Central memory CD4-positive, alpha-beta T cell (primary cell): ENCODE measurements at regions not wholly inside any gene's neighbourhood (a gene's known extent, or its start where the extent isn't known, plus 50 kb on each side); places are given as distances from the start of the nearest gene placed in this dataset.
A peak's percentile ranks its signal among the peaks of the same experiment; 100 is the strongest.

Experiments used
- DNase-seq: peaks from one replicate; pipeline ENCODE4 v3.0.0; 2022

DNA sequence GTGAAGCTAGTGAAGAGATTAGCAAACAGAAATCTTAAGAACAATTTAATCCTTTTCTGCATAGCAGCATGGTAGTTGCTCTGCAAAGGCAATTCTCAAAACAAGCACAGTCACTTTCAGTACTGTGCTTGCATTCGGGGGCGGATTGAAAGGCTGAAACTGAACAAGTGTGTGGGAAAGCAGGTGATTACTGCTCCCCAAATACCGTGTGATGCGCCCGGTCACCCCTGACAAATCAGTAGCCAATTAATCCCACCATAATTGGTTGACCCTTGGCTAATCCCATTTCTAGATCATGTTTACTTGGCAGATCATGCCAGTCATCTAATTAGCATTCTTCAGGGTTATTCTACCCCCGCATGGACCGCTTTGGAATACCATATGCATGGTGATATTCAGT, 76.5 kb upstream of the ADRB1 start:
- DNase-seq: no peak

DNA sequence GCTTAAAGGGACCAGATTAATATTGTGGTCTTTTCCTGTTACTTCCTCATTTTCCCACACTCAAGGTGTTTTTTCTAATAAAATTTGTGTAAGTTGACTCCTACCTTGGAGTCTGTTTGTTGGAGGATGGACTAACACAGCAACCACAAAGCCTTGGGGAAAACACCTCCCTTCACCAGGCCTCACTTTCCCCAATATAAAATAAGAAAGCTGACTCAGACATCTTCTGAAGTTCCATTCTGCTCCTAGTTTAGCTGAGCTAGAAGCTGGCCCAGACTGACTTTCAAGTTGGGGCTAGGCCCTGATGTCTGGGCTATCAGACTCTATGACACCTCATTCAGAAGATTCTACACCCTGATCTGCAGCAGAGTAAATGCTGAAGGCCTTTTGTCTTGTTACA, 73.0 kb upstream of the ADRB1 start:
- DNase-seq: no peak

DNA sequence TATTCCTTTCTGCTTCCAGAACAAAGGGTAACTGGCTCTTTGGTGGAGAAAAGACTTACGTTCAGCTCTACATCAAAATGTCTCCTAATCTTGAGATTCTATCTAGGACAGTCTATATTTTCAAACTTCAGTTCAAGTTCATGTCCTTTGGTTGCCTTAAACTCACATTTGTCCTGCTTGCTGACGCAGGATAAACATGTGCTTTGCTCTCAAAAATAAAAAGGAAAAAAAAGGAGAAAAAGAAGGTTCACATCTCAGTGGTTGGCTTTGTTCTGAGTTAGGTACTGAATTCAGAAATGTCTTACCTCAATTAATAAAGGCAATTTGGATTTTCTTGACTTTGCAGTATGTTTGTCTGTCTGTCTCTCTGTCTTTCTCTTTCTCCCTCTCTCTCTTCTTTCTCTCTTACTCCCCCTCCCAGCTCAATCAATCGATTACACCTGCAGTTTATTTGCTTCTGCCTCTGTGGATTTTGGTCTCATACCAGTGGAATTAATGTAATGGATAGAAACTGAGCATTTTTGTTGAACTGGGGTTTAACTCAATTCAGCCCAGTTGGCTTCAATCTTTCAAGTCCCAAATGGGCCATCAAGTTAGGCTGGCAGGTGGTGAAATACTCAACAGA, 72.2 kb upstream of the ADRB1 start:
- no peak for DNase-seq

DNA sequence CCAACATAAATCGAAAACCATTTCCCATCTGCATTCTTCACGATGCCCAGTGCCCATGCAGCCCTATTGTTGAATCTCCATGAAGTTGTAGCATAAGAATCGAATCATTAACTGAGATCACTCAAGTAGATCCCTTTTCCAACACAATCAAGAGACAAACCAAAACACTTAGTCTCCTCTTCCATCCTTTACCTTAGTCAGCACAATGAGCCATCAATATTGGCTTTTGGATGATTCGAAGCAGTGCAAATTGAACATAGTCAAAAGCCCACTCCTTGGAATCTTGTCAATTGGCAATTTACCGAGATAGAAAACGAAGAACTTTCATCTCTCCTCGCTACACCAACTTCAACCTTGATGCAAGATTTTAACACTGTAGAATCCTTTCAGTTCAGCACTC, 66.5 kb upstream of the ADRB1 start:
- no peak for DNase-seq

DNA sequence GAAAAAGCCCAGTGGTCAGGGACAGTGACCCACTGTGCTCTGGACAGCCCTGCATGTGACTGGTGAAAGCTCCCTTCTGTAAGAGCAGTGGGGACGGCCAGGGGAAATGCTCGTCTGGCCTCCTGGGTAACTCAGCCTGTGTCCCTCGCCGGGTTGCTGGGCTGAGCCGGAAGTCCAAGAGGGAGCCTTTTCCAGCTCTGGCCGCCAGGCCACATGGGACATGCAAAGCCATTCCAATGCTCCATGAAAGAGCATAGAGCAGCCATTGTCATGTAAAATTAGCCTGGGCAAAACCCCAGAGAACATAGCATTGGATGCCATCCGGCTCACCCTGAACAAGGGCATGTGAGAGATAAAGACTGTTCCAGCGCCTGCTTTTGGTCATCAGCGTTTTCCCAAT, 64.9 kb upstream of the ADRB1 start:
- no peak for DNase-seq

DNA sequence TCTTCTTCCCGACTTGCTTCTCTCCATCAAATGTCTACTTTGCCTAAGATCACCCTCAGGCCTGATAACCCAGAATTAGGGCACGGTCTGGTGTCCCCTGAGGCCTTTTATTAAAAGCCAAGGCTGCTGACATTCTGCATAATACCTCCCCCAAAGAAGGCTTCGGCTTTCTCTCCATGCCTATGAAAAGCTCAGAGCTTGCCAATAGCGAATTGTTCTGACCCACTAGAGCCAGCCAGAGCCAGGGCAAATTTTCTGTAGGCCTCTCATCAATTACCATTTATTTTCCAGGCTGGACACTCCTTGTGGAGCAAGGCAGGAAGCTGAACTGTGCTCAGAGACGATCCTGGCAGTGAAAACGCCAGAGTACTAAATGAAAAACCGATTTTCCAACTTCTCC, 64.3 kb upstream of the ADRB1 start:
- no peak for DNase-seq

DNA sequence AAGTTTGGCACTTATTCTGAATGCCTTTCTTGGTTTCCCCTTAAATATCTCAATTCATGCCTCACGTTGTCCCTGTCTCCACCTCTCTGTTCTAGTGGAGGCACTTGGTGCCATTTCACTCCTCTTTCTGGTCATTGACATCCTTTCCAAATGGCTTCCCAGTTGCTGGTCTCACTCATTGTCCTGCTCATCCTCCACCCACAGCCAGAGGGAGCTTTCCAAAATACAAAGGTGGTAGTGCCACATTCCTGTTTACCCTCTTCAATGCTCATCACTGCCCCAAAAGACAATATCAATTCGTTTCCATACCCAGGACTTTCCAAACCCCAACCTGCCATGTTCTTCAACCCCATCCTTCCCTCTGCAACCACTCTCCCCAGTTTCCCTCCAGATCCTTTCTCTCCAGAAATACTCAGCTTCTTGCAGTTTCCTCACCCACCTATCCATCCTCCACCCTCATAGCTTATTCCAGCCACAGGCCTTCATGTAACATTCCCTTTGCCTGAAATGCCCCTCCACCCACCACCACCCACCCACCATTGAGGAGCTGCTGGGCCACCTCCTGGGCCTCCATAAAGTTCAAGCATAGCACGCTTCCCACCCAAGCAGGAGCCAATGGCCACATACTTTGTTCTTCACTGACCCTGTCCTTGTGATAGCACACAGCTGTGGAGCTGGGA, 63.1 kb upstream of the ADRB1 start:
- DNase-seq: no peak

DNA sequence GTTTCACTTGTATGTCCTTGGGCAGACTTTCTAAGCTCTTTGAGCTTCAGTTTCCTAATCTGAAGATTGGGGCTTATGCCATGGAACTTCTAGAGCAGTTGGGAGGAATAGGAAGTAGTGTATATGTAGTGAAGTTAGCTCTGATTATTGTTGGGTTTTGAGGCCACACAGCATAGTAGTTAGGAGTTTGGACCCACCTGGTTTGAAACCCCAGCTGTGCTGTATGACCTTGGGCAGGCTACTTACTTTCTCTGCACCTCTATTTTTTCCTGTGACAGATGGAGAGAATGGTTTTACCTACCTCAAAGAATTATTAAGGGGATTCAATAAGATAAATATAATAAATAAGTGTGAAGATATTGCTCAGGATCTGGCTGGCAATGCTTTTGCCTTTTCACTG, 61.4 kb upstream of the ADRB1 start:
- no peak for DNase-seq

DNA sequence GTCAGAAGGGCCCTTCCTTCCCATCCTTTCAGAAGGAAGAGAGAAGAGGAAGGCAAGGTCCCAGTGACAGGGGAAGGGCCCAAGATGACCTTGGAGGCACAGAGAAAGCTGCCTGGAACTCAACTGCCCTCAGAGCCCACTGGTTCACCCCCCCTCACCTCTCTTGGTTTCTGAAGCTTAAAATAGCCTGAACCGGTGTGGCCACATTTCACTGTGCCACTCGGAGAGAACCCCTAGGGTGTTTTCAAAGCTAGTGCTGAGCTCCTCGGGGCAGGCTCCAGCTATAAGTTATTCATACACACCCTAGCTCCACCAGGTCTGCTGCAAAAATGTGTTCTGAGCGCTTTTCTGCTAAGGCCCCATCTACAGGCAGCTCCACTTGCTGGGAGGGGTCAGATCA, 60.9 kb upstream of the ADRB1 start:
- DNase-seq: no peak

DNA sequence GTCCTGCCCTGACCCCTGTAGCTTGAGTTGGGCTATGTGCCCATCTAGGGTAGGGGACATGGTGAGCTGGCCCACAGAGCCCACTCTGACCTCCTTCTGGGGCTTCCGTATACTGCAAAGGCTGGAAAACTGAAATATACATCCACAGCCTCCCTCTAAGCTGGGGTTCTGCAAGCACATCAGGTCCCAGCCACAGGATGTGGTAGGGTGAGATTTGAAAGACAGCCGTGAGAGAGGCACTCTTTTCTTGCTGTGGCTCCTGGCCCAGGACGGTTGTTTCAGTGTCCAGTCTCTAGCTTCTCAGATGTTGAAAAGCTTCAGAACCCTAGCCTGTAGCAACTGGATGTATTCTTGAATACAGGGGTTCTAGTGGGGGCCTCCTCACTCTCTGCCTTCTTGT, 60.1 kb upstream of the ADRB1 start:
- peak; percentile 10 for DNase-seq

DNA sequence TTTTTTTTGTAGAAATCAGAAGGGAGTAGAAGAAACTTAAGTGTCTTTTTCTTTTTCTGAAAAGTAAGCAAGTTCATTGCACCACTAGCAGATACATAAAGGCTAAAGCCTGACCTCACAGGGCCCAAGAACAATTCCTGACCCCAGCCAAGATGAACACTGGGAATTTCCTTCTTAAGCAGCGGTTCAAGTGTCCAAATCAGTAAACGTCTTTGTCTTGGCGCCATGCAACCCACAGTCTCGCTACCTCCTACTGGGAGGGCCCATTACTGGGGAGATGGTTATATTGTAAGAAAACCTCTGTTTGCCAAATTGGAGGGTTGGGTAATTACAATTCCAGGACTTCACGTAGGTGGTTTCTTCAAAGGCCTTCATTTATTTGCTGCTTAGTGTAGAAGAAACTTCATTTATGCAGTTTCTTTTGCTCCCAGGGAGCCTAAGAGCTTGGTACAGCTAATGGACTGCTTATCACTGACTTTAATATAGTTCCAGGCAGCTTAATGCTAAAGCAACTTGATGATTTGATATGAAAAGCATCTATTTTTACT, 58.3 kb upstream of the ADRB1 start:
- DNase-seq: no peak

DNA sequence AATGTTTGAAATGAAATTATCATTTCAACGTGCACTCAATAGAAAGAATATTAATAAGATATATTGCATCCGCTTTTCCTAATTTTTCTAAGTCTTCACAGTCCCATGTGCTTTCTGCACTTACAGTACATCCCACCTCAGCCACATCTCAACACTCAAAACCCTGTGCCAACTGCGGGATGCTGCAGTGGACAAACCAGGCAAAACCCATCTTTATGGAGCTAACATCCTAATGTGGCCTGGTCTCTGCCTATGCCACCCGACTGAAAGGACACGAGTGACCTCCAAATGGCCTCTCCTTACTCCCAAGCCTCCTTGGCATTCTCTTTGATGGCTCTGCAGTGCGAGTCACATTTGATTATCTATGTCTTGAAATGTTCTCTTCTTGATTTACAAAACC, 57.4 kb upstream of the ADRB1 start:
- no peak for DNase-seq

DNA sequence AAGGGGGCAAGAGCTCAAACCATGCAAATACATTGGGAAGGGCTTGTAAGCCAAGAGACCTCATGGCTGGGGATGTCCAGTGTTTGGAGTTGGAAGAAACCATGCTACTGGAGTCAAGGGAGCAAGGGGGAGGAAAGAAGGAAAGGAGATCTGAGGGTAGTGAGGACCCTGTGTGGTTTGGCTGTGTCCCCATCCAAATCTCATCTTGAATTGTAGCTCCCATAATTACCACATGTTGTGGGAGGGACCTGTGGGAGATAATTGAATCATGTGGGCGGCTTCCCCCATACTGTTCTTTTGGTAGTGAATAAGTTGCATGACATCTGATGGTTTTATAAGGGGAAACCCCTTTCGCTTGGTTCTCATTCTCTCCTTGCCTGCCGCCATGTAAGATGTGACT, 56.5 kb upstream of the ADRB1 start:
- no peak for DNase-seq

DNA sequence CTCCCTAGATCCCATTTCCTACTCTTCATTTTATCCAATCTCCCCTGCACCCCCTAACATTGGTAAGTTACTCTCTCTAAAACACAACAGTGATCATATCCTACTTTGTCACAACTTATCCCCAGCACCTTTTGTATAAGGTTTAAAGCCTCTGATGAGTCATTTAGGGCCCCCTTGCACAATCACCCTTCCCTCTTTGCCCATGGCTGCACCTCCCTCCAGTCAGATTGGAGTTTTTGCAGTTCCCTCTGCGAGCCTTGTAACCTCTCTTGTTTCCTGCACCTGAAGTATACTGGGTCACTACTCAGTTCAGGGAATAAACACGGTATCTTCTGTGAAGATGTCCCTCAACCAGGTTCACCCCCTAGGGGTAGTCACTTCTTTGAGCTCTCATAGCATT, 55.9 kb upstream of the ADRB1 start:
- no peak for DNase-seq

DNA sequence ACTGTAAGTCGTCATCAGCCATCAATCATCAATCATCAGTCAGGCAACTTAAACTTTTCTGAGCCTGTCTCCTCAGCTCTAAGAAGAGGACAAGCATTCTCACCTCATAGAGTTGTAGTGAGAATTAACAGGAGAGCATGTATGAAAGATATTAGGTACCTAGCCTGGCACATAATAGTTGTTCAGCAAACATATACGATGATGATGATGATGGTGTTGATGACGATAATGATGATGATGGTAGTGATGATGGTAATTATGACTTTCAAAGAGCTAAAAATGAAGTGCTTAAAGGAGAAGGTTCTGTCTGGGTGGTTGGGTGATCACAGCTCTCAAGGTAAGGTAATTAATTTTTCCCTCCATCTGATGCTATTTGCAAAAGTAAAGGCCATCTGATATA, 55.1 kb upstream of the ADRB1 start:
- no peak for DNase-seq

DNA sequence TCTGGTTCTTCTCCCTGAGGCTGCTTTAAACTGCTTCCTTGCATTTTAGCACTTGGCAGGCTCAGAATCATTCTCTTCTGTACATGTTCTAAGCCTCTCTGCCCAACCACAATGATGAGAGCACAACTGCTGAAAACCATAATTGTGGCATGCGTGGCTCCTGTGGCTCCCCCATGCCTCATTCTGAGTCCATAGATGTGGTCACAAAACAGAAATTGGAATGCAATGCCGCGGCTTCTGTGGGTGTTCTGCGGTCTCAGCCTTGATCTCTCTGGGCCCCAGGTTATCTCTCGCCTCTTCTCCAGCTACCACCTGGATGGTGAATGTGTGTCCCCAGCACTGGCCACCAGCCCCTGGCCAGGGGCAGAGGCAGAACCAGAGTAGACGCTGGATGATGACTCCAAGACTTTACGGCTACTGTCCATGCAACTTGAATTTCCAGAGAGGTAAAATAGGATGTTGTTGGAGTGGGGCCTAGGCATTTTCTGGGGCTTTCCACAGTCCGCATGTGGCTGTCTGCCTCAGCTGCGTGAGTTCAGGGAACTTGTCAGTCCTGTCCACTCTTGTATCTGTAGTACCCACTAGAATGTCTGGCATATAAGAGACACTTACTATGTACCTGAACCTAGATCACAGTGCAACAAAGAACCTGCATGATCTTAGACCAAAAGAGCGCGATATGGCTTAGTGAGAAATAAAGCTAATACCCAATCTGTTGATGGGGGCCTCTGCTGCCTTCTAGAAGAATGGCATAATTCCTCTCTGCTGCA, 52.4 kb upstream of the ADRB1 start:
- DNase-seq: no peak

DNA sequence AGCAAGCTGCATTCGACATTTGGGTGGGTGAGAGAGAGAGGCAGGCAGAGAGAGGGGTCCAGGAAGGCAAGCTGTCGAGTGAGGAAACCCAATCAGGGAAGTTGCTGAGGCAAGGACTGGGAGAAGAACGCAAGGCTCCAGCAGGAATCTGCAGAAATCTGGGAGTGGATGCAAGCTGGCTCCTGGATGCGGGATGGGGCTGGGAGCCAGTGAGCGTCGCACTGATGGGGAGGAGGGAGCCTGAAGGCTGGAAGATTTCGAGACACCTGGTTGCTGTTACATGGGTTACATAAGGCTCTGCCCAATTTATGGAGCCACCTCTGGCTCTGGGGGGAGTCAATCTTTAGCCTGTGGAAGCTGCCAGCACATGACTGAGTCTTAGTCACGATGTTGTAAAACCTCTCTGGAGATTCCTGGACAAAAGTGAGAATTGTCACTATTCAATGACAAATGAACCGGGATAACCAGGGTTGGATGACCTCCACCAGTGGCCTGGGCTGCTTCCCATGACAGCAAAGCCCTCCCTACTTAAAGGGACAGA, 51.1 kb upstream of the ADRB1 start:
- no peak for DNase-seq

DNA sequence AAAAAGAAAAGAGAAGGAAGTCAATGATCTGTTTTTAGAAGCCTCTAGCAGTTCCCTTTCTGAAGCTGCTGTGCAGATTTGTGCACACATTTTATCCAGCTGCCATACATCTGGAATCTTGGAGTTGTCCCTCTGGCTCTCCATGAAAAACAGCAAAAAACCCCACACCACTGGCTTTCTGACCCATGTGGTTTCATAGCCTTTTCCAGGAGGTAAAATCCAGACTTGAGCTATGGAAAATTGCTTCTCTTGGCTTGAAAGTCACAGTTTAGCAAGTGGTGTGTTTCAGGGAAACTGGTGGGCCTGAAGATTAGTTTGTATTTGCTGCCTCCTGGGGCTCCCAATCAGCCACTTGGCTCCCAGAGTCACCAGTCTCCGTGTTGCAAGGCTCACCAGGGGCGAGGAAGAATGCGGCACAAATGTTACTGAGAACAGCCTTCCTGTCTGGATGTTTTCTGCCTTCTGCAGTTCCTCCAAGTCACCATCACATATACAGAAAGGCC, 50.1 kb upstream of the ADRB1 start:
- no peak for DNase-seq
